Activated CD8-positive, alpha-beta T cell treated with anti-CD3 and anti-CD28 coated beads, Interleukin-2, amount 10 ng/mL, durations not matched to agents 7 days and 5 days (primary cell): ENCODE measurements at regions not wholly inside any gene's neighbourhood (a gene's known extent, or its start where the extent isn't known, plus 50 kb on each side); places are given as distances from the start of the nearest gene placed in this dataset.

Experiments
- ATAC-seq: fragments of 150-1000 bp; cut with Tn5 transposase; one replicate; pipeline ENCODE4 v1.10.0; 2021; ENCODE audit warnings: moderate library complexity
- CTCF ChIA-PET: fragments of 350-600 bp; sonication (Branson Sonifier 250); formaldehyde crosslinking; loops from one replicate; lab custom pipeline; 2021; ENCODE audit warnings: antibody characterized with exemption; lab: Charles Lee
- POLR2A ChIA-PET: fragments of 350-600 bp; sonication (Branson Sonifier 250); formaldehyde crosslinking; loops from one replicate; lab custom pipeline; 2021; ENCODE audit warnings: antibody characterized with exemption; lab: Charles Lee
- DNase-seq: peaks from one replicate; pipeline ENCODE4 v3.0.0-alpha.2; 2020
- H3K27ac Mint-ChIP-seq: one replicate; pipeline ENCODE4 v1.8.0; 2021; ENCODE audit warnings: mild to moderate bottlenecking, mixed read lengths
- H3K27me3 Mint-ChIP-seq: one replicate; pipeline ENCODE4 v1.8.0; 2021; ENCODE audit warnings: low read depth, mixed read lengths
- H3K36me3 Mint-ChIP-seq: one replicate; pipeline ENCODE4 v1.8.0; 2021; ENCODE audit warnings: low read depth, mixed read lengths
- H3K4me1 Mint-ChIP-seq: one replicate; pipeline ENCODE4 v1.8.0; 2021; ENCODE audit warnings: low read depth, mixed read lengths
- H3K4me3 Mint-ChIP-seq: one replicate; pipeline ENCODE4 v1.8.0; 2021; ENCODE audit warnings: mild to moderate bottlenecking, mixed read lengths
- H3K9me3 Mint-ChIP-seq: one replicate; pipeline ENCODE4 v1.8.0; 2022; ENCODE audit warnings: mixed read lengths; ENCODE audit not compliant: insufficient read depth

- Mint-ChIP-seq H3K4me1 (no peaks in the 10 kb centered on the region), H3K36me3 (no peaks in the 10 kb centered on the region), H3K27me3 (no peaks in the 10 kb centered on the region), H3K4me3 (no peak overlapping the region), H3K27ac (no peak overlapping the region), H3K9me3 (peaks cover 10% of the 10 kb centered on the region)
- ChIA-PET POLR2A (no interaction called here), CTCF (no interaction called here)
- DNase-seq (no peak), ATAC-seq (no peak)
Observed at GRCh38 chr16:6557353-6558023, 775.2 kb upstream of the RBFOX1 start.

DNA sequence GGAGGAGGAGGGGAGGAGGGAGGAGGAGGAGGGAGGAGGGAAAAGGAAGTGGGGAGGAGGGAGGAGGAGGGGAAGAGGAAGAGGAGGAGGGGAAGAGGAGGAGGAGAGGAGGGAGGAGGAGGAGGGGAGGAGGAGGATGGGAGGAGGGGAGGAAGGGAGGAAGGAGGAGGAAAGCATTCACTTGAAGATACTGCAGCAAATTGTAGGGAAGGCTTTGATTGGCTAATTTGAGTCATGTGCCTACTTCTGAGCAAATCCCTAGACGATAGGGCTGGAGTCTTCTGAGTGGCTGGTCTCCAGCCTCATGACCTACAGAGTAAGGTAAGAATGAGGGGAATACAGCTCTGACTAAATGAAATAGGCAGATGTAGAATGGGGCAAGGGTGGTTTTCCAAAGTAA lies 783.2 kb upstream of the RBFOX1 start:
- Mint-ChIP-seq H3K27me3 (no peaks in the 10 kb centered on the region), H3K36me3 (no peaks in the 10 kb centered on the region), H3K27ac (no peak overlapping the region), H3K4me3 (no peak overlapping the region), H3K4me1 (no peaks in the 10 kb centered on the region), H3K9me3 (peaks cover 6% of the 10 kb centered on the region)
- no peak for DNase-seq
- no peak for ATAC-seq
- ChIA-PET CTCF (no interaction called here), POLR2A (no interaction called here)

DNA sequence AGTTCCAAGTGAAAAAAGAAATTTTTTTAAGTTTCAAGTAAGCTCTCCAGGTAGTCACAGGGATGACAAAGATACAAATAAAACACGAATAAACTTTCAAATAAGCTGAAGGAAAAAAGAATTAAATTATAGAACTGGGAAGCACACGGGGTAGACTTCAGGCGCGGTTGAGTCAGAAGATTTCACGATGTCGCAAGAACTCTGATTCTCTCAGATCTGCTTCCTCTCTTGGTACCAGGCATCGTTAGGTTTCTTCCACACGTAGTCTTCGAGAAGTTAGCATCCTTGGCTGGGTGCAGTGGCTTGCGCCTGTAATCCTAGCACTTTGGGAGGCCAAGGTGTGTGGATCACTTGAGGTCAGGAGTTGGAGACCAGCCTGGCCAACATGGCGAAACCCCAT lies 784.1 kb upstream of the RBFOX1 start:
- ChIA-PET POLR2A (no interaction called here), CTCF (no interaction called here)
- Mint-ChIP-seq H3K4me1 (no peaks in the 10 kb centered on the region), H3K4me3 (no peak overlapping the region), H3K27me3 (no peaks in the 10 kb centered on the region), H3K9me3 (peaks cover 6% of the 10 kb centered on the region), H3K27ac (no peak overlapping the region), H3K36me3 (no peaks in the 10 kb centered on the region)
- DNase-seq (no peak), ATAC-seq (no peak)

GRCh38 chr16:6547131-6547530 lies 785.5 kb upstream of the RBFOX1 start:
- H3K9me3 Mint-ChIP-seq, result peaks cover 6% of the 10 kb centered on the region
- H3K27me3 Mint-ChIP-seq, result no peaks in the 10 kb centered on the region
- H3K36me3 Mint-ChIP-seq, result no peaks in the 10 kb centered on the region
- ChIA-PET POLR2A (no interaction called here), CTCF (no interaction called here)
- H3K4me1 Mint-ChIP-seq, result no peaks in the 10 kb centered on the region
- no peak overlapping the region for H3K4me3 Mint-ChIP-seq
- ATAC-seq (no peak), DNase-seq (no peak)
- H3K27ac Mint-ChIP-seq, result no peak overlapping the region

DNA sequence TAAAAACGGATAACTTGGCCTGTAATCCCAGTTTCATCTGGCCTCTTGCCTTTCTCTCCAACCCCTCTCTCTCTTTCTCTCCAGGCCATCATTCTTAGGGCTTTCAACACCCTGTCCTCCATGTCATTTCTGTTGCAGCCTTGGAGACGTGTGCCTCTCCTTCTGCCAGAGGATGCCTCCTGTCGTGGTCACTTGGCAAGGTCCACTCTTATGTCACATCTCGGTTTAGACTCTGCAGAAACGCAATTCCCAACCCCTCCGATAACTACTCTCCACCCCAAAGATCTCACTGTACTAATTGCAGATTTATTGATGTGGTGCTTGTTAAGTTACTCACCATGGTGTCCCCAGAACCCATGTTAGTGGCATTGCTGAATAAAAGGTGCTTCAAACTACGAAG lies 787.3 kb upstream of the RBFOX1 start:
- no peaks in the 10 kb centered on the region for H3K4me1 Mint-ChIP-seq
- H3K27me3 Mint-ChIP-seq, result no peaks in the 10 kb centered on the region
- no peak for ATAC-seq
- no peak for DNase-seq
- ChIA-PET POLR2A (no interaction called here), CTCF (no interaction called here)
- H3K9me3 Mint-ChIP-seq, result peaks cover 6% of the 10 kb centered on the region
- H3K4me3 Mint-ChIP-seq, result no peak overlapping the region
- no peak overlapping the region for H3K27ac Mint-ChIP-seq
- H3K36me3 Mint-ChIP-seq, result no peaks in the 10 kb centered on the region

DNA sequence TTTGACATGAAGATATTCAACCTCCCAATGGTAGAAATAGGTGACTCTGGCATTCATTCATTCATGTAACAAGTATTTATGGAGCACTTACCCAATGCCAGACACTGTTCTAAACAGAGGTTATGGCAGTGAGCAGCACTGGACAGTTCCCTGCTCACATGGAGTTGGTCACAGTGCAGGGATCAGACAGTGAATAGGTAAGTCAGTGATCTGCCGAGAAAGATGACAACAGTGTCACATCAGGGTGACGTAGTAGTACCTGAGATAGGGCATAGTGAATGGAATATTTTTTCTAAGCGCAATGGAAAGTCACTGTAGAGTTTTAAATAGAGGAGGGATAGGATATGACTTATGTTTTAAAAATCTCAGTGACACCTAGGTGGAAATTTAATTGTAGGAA lies 791.4 kb upstream of the RBFOX1 start:
- Mint-ChIP-seq H3K27me3 (no peaks in the 10 kb centered on the region), H3K27ac (no peak overlapping the region), H3K4me3 (no peak overlapping the region), H3K4me1 (no peaks in the 10 kb centered on the region), H3K9me3 (peaks cover 4% of the 10 kb centered on the region), H3K36me3 (no peaks in the 10 kb centered on the region)
- DNase-seq, result no peak
- POLR2A ChIA-PET, result no interaction called here
- CTCF ChIA-PET, result no interaction called here
- ATAC-seq, result no peak

DNA sequence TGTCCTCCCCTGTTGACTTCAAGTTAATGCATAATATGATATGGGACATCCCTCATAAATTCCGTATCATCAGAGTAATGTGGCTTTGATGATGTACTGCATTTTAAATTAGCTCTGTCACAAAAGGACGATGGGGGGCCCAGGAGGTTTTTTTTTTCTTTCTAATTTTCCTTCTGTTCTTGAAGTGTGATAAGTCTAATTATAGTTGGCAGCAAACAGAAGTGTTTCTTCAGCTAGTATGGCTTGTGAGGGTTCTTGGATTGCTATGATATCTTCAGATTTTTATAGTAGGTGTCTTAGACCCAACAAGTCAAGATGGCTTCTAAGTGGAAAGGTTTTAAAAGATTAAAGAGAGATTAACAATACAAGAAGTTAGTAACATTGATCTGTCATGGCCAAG lies 796.2 kb upstream of the RBFOX1 start:
- H3K27ac Mint-ChIP-seq, result no peak overlapping the region
- H3K9me3 Mint-ChIP-seq, result peaks cover 4% of the 10 kb centered on the region
- CTCF ChIA-PET, result no interaction called here
- no peak for DNase-seq
- H3K4me3 Mint-ChIP-seq, result no peak overlapping the region
- no peaks in the 10 kb centered on the region for H3K4me1 Mint-ChIP-seq
- no peaks in the 10 kb centered on the region for H3K27me3 Mint-ChIP-seq
- H3K36me3 Mint-ChIP-seq, result no peaks in the 10 kb centered on the region
- ATAC-seq, result no peak
- POLR2A ChIA-PET, result no interaction called here

GRCh38 chr16:6531067-6531466 lies 801.6 kb upstream of the RBFOX1 start:
- DNase-seq, result no peak
- ATAC-seq, result no peak
- peaks cover 2% of the 10 kb centered on the region for H3K9me3 Mint-ChIP-seq
- no peak overlapping the region for H3K27ac Mint-ChIP-seq
- ChIA-PET CTCF (no interaction called here), POLR2A (no interaction called here)
- no peaks in the 10 kb centered on the region for H3K4me1 Mint-ChIP-seq
- no peaks in the 10 kb centered on the region for H3K27me3 Mint-ChIP-seq
- no peak overlapping the region for H3K4me3 Mint-ChIP-seq
- H3K36me3 Mint-ChIP-seq, result no peaks in the 10 kb centered on the region

DNA sequence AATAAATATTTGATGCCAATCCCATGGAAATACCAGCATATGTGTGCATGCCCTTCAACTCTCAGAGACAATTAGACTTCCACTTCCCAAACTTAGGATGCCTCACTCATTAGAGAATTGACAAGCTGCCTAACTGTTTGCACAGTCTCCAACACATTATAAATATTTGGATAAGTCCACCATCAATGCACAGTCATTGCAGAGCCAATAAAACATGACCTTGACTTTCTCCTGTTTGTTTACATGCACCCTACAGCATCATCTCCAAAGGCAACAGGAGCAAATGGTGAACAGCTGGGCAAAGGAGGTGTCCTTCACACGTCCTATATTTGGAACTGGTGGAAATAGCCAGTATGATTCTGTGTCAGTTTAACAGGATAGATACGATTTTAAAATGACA lies 804.4 kb upstream of the RBFOX1 start:
- Mint-ChIP-seq H3K9me3 (peaks cover 8% of the 10 kb centered on the region), H3K36me3 (no peaks in the 10 kb centered on the region), H3K4me3 (no peak overlapping the region), H3K27me3 (no peaks in the 10 kb centered on the region), H3K4me1 (no peaks in the 10 kb centered on the region), H3K27ac (no peak overlapping the region)
- CTCF ChIA-PET, result no interaction called here
- POLR2A ChIA-PET, result no interaction called here
- ATAC-seq, result no peak
- no peak for DNase-seq

DNA sequence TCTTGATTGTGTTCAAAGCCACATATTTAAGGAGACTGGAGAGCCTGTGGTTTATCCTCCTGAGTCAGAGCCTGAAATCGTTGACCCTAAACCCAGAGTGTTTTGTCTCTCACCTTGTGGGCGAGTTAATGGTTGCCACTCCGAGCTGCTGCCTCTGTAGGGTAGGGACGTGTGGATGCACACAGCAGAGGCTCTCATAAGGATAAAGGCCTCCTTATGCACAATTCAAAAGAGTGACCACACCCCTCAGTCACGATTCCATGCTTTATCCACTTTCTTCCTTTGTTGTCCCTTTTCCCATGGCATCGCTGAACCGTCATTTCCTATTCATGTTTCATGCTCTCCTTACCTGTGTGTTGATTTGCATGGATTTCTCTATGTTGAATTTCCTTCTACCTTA lies 805.0 kb upstream of the RBFOX1 start:
- Mint-ChIP-seq H3K36me3 (no peaks in the 10 kb centered on the region), H3K27ac (no peak overlapping the region), H3K4me3 (no peak overlapping the region), H3K27me3 (no peaks in the 10 kb centered on the region), H3K9me3 (peaks cover 8% of the 10 kb centered on the region), H3K4me1 (no peaks in the 10 kb centered on the region)
- DNase-seq (no peak), ATAC-seq (no peak)
- POLR2A ChIA-PET, result no interaction called here
- CTCF ChIA-PET, result no interaction called here

DNA sequence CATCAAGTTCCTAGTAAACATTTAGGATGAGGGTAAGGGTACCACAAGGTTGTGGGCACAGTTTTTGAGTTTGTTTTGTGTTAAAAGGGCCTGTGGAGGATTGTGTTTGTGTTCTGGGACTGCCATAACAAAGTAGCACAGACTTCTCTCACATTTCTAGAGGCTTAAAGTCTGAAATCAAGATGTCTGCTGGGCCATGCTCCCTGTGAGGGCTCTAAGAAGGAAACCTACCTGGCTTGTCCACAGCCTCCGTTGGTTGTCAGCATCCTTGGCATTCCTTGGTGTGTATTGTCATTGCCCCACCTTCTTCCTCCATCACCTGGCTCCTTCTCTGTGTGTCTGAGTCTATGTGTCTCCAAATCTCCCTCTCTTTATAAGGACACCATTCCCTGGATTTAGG lies 808.1 kb upstream of the RBFOX1 start:
- POLR2A ChIA-PET, result no interaction called here
- ATAC-seq (no peak), DNase-seq (no peak)
- Mint-ChIP-seq H3K27ac (no peak overlapping the region), H3K9me3 (peaks cover 8% of the 10 kb centered on the region), H3K27me3 (no peaks in the 10 kb centered on the region), H3K4me1 (no peaks in the 10 kb centered on the region), H3K4me3 (no peak overlapping the region), H3K36me3 (no peaks in the 10 kb centered on the region)
- CTCF ChIA-PET, result no interaction called here

- Mint-ChIP-seq H3K4me3 (no peak overlapping the region), H3K9me3 (peaks cover 22% of the 10 kb centered on the region), H3K36me3 (no peaks in the 10 kb centered on the region), H3K27ac (no peak overlapping the region), H3K4me1 (no peaks in the 10 kb centered on the region), H3K27me3 (no peaks in the 10 kb centered on the region)
- DNase-seq (no peak), ATAC-seq (no peak)
- POLR2A ChIA-PET, result no interaction called here
- CTCF ChIA-PET, result no interaction called here
Observed at GRCh38 chr16:6517020-6517720, 815.5 kb upstream of the RBFOX1 start.

GRCh38 chr16:6512512-6512911 lies 820.1 kb upstream of the RBFOX1 start:
- CTCF ChIA-PET, result no interaction called here
- ATAC-seq (no peak), DNase-seq (no peak)
- Mint-ChIP-seq H3K9me3 (peaks cover 10% of the 10 kb centered on the region), H3K27ac (no peak overlapping the region), H3K36me3 (no peaks in the 10 kb centered on the region), H3K4me1 (no peaks in the 10 kb centered on the region), H3K4me3 (no peak overlapping the region), H3K27me3 (no peaks in the 10 kb centered on the region)
- POLR2A ChIA-PET, result no interaction called here
